ENCODE measurements at regions not wholly inside any gene's neighbourhood (a gene's known extent, or its start where the extent isn't known, plus 50 kb on each side); places are given as distances from the start of the nearest gene placed in this dataset.

- no CpG with 5 or more reads among the region's 2 CpGs for WGBS (ENCODE audit: insufficient coverage)
- no peak for DNase-seq
- Histone ChIP-seq H3K27ac (ENCODE audit: low read length) (no peak overlapping the region), H3K27me3 (ENCODE audit: control insufficient read depth, insufficient read depth, low read length) (no peaks in the 10 kb centered on the region), H3K9me3 (replicated peaks; ENCODE audit: control insufficient read depth, low read depth, low read length) (no peaks in the 10 kb centered on the region), H3K4me3 (ENCODE audit: low read length) (no peak overlapping the region), H3K36me3 (ENCODE audit: control insufficient read depth, insufficient read depth, low read length) (no peaks in the 10 kb centered on the region), H3K4me1 (ENCODE audit: control insufficient read depth, insufficient read depth, low read length) (no peaks in the 10 kb centered on the region)
Measured at GRCh38 chr11:42243385-42243784, 783.9 kb upstream of the LRRC4C start.

- no peak overlapping the region for H3K4me3 ChIP-seq (ENCODE audit: low read length)
- H3K36me3 ChIP-seq (ENCODE audit: control insufficient read depth, insufficient read depth, low read length) = no peaks in the 10 kb centered on the region
- no peaks in the 10 kb centered on the region for H3K27me3 ChIP-seq (ENCODE audit: control insufficient read depth, insufficient read depth, low read length)
- no CpG with 5 or more reads among the region's 1 CpG for WGBS (ENCODE audit: insufficient coverage)
- DNase-seq = no peak
- H3K27ac ChIP-seq (ENCODE audit: low read length) = no peak overlapping the region
- peaks cover 3% of the 10 kb centered on the region for H3K9me3 ChIP-seq (replicated peaks; ENCODE audit: control insufficient read depth, low read depth, low read length)
- no peaks in the 10 kb centered on the region for H3K4me1 ChIP-seq (ENCODE audit: control insufficient read depth, insufficient read depth, low read length)
Measured at GRCh38 chr11:42244376-42244775, 784.9 kb upstream of the LRRC4C start.

- H3K27ac ChIP-seq (ENCODE audit: low read length) = no peak overlapping the region
- WGBS (ENCODE audit: insufficient coverage) = no CpG with 5 or more reads among the region's 4 CpGs
- no peaks in the 10 kb centered on the region for H3K36me3 ChIP-seq (ENCODE audit: control insufficient read depth, insufficient read depth, low read length)
- peak; percentile 10 for DNase-seq
- H3K4me3 ChIP-seq (ENCODE audit: low read length) = no peak overlapping the region
- H3K27me3 ChIP-seq (ENCODE audit: control insufficient read depth, insufficient read depth, low read length) = no peaks in the 10 kb centered on the region
- no peaks in the 10 kb centered on the region for H3K4me1 ChIP-seq (ENCODE audit: control insufficient read depth, insufficient read depth, low read length)
- peaks cover 7% of the 10 kb centered on the region for H3K9me3 ChIP-seq (replicated peaks; ENCODE audit: control insufficient read depth, low read depth, low read length)
Measured at GRCh38 chr11:42249401-42249800, 789.9 kb upstream of the LRRC4C start.

GRCh38 chr11:42249956-42250355, 790.5 kb upstream of the LRRC4C start:
- no peaks in the 10 kb centered on the region for H3K27me3 ChIP-seq (ENCODE audit: control insufficient read depth, insufficient read depth, low read length)
- H3K4me3 ChIP-seq (ENCODE audit: low read length) = no peak overlapping the region
- H3K4me1 ChIP-seq (ENCODE audit: control insufficient read depth, insufficient read depth, low read length) = no peaks in the 10 kb centered on the region
- no CpG with 5 or more reads among the region's 2 CpGs for WGBS (ENCODE audit: insufficient coverage)
- H3K9me3 ChIP-seq (replicated peaks; ENCODE audit: control insufficient read depth, low read depth, low read length) = peaks cover 7% of the 10 kb centered on the region
- no peaks in the 10 kb centered on the region for H3K36me3 ChIP-seq (ENCODE audit: control insufficient read depth, insufficient read depth, low read length)
- no peak for DNase-seq
- H3K27ac ChIP-seq (ENCODE audit: low read length) = no peak overlapping the region

GRCh38 chr11:42251984-42252383, 792.5 kb upstream of the LRRC4C start:
- no peaks in the 10 kb centered on the region for H3K36me3 ChIP-seq (ENCODE audit: control insufficient read depth, insufficient read depth, low read length)
- DNase-seq = no peak
- no peaks in the 10 kb centered on the region for H3K27me3 ChIP-seq (ENCODE audit: control insufficient read depth, insufficient read depth, low read length)
- H3K4me1 ChIP-seq (ENCODE audit: control insufficient read depth, insufficient read depth, low read length) = no peaks in the 10 kb centered on the region
- no CpG with 5 or more reads among the region's 2 CpGs for WGBS (ENCODE audit: insufficient coverage)
- peaks cover 7% of the 10 kb centered on the region for H3K9me3 ChIP-seq (replicated peaks; ENCODE audit: control insufficient read depth, low read depth, low read length)
- H3K4me3 ChIP-seq (ENCODE audit: low read length) = no peak overlapping the region
- H3K27ac ChIP-seq (ENCODE audit: low read length) = no peak overlapping the region

GRCh38 chr11:42253156-42253555, 793.7 kb upstream of the LRRC4C start:
- no peaks in the 10 kb centered on the region for H3K4me1 ChIP-seq (ENCODE audit: control insufficient read depth, insufficient read depth, low read length)
- H3K36me3 ChIP-seq (ENCODE audit: control insufficient read depth, insufficient read depth, low read length) = no peaks in the 10 kb centered on the region
- H3K27me3 ChIP-seq (ENCODE audit: control insufficient read depth, insufficient read depth, low read length) = no peaks in the 10 kb centered on the region
- H3K27ac ChIP-seq (ENCODE audit: low read length) = no peak overlapping the region
- H3K9me3 ChIP-seq (replicated peaks; ENCODE audit: control insufficient read depth, low read depth, low read length) = peaks cover 7% of the 10 kb centered on the region
- H3K4me3 ChIP-seq (ENCODE audit: low read length) = no peak overlapping the region
- WGBS (ENCODE audit: insufficient coverage) = 85% methylated on average over 2 of the region's 3 CpGs
- DNase-seq = peak; percentile 14

GRCh38 chr11:42255906-42256305, 796.5 kb upstream of the LRRC4C start:
- WGBS (ENCODE audit: insufficient coverage) = 88% methylated on average over 1 of the region's 1 CpG
- no peak overlapping the region for H3K27ac ChIP-seq (ENCODE audit: low read length)
- peaks cover 4% of the 10 kb centered on the region for H3K9me3 ChIP-seq (replicated peaks; ENCODE audit: control insufficient read depth, low read depth, low read length)
- no peaks in the 10 kb centered on the region for H3K27me3 ChIP-seq (ENCODE audit: control insufficient read depth, insufficient read depth, low read length)
- H3K4me1 ChIP-seq (ENCODE audit: control insufficient read depth, insufficient read depth, low read length) = no peaks in the 10 kb centered on the region
- no peak overlapping the region for H3K4me3 ChIP-seq (ENCODE audit: low read length)
- no peaks in the 10 kb centered on the region for H3K36me3 ChIP-seq (ENCODE audit: control insufficient read depth, insufficient read depth, low read length)
- peak; percentile 6 for DNase-seq

- Histone ChIP-seq H3K27ac (ENCODE audit: low read length) (no peak overlapping the region), H3K4me3 (ENCODE audit: low read length) (no peak overlapping the region), H3K9me3 (replicated peaks; ENCODE audit: control insufficient read depth, low read depth, low read length) (peaks cover 4% of the 10 kb centered on the region), H3K4me1 (ENCODE audit: control insufficient read depth, insufficient read depth, low read length) (no peaks in the 10 kb centered on the region), H3K36me3 (ENCODE audit: control insufficient read depth, insufficient read depth, low read length) (no peaks in the 10 kb centered on the region), H3K27me3 (ENCODE audit: control insufficient read depth, insufficient read depth, low read length) (no peaks in the 10 kb centered on the region)
- WGBS (ENCODE audit: insufficient coverage) = 39% methylated on average over 2 of the region's 2 CpGs
- peak; percentile 22 for DNase-seq
Measured at GRCh38 chr11:42257534-42257933, 798.1 kb upstream of the LRRC4C start.

- Histone ChIP-seq H3K4me3 (ENCODE audit: low read length) (no peak overlapping the region), H3K36me3 (ENCODE audit: control insufficient read depth, insufficient read depth, low read length) (no peaks in the 10 kb centered on the region), H3K27me3 (ENCODE audit: control insufficient read depth, insufficient read depth, low read length) (no peaks in the 10 kb centered on the region), H3K4me1 (ENCODE audit: control insufficient read depth, insufficient read depth, low read length) (no peaks in the 10 kb centered on the region), H3K27ac (ENCODE audit: low read length) (no peak overlapping the region), H3K9me3 (replicated peaks; ENCODE audit: control insufficient read depth, low read depth, low read length) (no peaks in the 10 kb centered on the region)
- no peak for DNase-seq
- 87% methylated on average over 3 of the region's 7 CpGs for WGBS (ENCODE audit: insufficient coverage)
Measured at GRCh38 chr11:42265072-42265471, 805.6 kb upstream of the LRRC4C start.

- Histone ChIP-seq H3K36me3 (ENCODE audit: control insufficient read depth, insufficient read depth, low read length) (no peaks in the 10 kb centered on the region), H3K4me1 (ENCODE audit: control insufficient read depth, insufficient read depth, low read length) (no peaks in the 10 kb centered on the region), H3K4me3 (ENCODE audit: low read length) (no peak overlapping the region), H3K9me3 (replicated peaks; ENCODE audit: control insufficient read depth, low read depth, low read length) (peaks cover 4% of the 10 kb centered on the region), H3K27ac (ENCODE audit: low read length) (no peak overlapping the region), H3K27me3 (ENCODE audit: control insufficient read depth, insufficient read depth, low read length) (no peaks in the 10 kb centered on the region)
- DNase-seq = no peak
- WGBS (ENCODE audit: insufficient coverage) = no CpG with 5 or more reads among the region's 3 CpGs
Measured at GRCh38 chr11:42271306-42271705, 811.9 kb upstream of the LRRC4C start.

- no peak for DNase-seq
- Histone ChIP-seq H3K4me1 (ENCODE audit: control insufficient read depth, insufficient read depth, low read length) (no peaks in the 10 kb centered on the region), H3K27me3 (ENCODE audit: control insufficient read depth, insufficient read depth, low read length) (no peaks in the 10 kb centered on the region), H3K36me3 (ENCODE audit: control insufficient read depth, insufficient read depth, low read length) (no peaks in the 10 kb centered on the region), H3K4me3 (ENCODE audit: low read length) (no peak overlapping the region), H3K27ac (ENCODE audit: low read length) (no peak overlapping the region), H3K9me3 (replicated peaks; ENCODE audit: control insufficient read depth, low read depth, low read length) (peaks cover 4% of the 10 kb centered on the region)
- no CpG with 5 or more reads among the region's 6 CpGs for WGBS (ENCODE audit: insufficient coverage)
Measured at GRCh38 chr11:42273977-42274376, 814.5 kb upstream of the LRRC4C start.

Data from muscle of leg (tissue), 3 donors.